Uterus (tissue), 3 donors: ENCODE measurements at regions not wholly inside any gene's neighbourhood (a gene's known extent, or its start where the extent isn't known, plus 50 kb on each side); places are given as distances from the start of the nearest gene placed in this dataset.

Source experiments
- DNase-seq, 2 donors: peaks; one replicate each; pipeline ENCODE4 v3.0.0-alpha.2; 2019 to 2020
- H3K27ac ChIP-seq, 2 donors: fragments of 200-600 bp; sonication (generic); 1 replicate in 1 of 2; 2 replicates in 1 of 2; pipeline ENCODE4 v1.5.1; 2016 to 2018
- H3K27me3 ChIP-seq, 2 donors: fragments of 200-600 bp; sonication (generic); one replicate each; pipeline ENCODE4 v1.5.1; 2018 to 2019; ENCODE audit warnings: control low read depth in 1 of 2
- H3K36me3 ChIP-seq, 2 donors: fragments of 200-600 bp; sonication (generic); one replicate each; pipeline ENCODE4 v1.5.1; 2019; ENCODE audit warnings: control low read depth in 1 of 2
- H3K4me1 ChIP-seq, 2 donors: fragments of 200-600 bp; sonication (generic); one replicate each; pipeline ENCODE4 v1.5.1; 2018 to 2019; ENCODE audit warnings: control low read depth in 1 of 2
- H3K4me3 ChIP-seq, 2 donors: fragments of 200-600 bp; sonication (generic); 1 replicate in 1 of 2; 2 replicates in 1 of 2; pipeline ENCODE4 v1.5.1; 2018 to 2019; ENCODE audit warnings: mild to moderate bottlenecking in 1 of 2
- H3K9me3 ChIP-seq, 2 donors: fragments of 200-600 bp; sonication (generic); one replicate each; pipeline ENCODE4 v1.5.1; 2019; ENCODE audit warnings: control low read depth in 1 of 2
- POLR2A ChIP-seq, 2 donors: fragments of 450-650 bp; IDR thresholded peaks; one replicate each; pipeline ENCODE4 v1.6.1; 2016; ENCODE audit warnings: antibody characterized with exemption in 2 of 2, mild to moderate bottlenecking in 1 of 2, moderate library complexity in 1 of 2
- intact Hi-C: fragments of 100-400 bp; cut with DNase I; formaldehyde crosslinking; loops from one replicate; pipeline ENCODE4 v1.15.1; 2023; ENCODE audit warnings: low total_unique reads
- TF ChIP-seq, protein P1 (sequence below), 4 experiments: fragments of 200-600 bp in 2 of 4; fragments of 450-650 bp in 2 of 4; sonication (generic) in 2 of 4; IDR thresholded peaks; one replicate each; pipeline ENCODE4 v1.5.1; 2016 to 2019; ENCODE audit warnings: antibody characterized with exemption in 4 of 4, mild to moderate bottlenecking in 2 of 4, moderate library complexity in 1 of 4
- donor health status: DM: yes; HTN: yes; CAD: no.

DNA sequence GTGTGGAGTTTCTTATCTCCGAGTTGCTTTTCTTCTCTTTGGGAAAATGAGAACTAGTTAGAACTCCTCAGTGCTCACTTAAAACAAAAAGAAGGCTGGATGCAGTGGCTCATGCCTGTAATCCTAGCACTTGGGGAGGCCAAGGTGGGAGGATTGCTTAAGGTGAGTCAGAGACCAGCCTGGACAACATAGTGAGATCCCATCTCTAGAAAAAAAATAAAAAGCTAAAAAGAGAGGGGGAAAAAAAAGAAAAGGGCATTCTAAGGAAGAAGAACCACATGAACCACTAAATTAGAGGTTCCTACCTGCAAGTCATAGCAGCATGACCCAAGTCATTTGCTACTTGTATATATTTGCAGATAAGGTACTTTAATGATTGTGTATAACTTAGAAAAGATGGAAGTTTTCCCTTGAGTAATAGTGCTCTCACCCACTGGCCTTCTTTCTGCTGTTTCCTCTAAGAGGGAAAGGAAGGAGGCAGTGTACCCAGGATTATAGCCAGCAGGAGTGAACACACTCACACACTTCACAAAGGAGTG, 87.8 kb downstream of the CCDC71L start:
- H3K9me3 ChIP-seq, result no peaks in the 10 kb centered on the region
- TF ChIP-seq POLR2A (IDR thresholded peaks at IDR 0.05), result no peak
- TF ChIP-seq, protein P1, sequence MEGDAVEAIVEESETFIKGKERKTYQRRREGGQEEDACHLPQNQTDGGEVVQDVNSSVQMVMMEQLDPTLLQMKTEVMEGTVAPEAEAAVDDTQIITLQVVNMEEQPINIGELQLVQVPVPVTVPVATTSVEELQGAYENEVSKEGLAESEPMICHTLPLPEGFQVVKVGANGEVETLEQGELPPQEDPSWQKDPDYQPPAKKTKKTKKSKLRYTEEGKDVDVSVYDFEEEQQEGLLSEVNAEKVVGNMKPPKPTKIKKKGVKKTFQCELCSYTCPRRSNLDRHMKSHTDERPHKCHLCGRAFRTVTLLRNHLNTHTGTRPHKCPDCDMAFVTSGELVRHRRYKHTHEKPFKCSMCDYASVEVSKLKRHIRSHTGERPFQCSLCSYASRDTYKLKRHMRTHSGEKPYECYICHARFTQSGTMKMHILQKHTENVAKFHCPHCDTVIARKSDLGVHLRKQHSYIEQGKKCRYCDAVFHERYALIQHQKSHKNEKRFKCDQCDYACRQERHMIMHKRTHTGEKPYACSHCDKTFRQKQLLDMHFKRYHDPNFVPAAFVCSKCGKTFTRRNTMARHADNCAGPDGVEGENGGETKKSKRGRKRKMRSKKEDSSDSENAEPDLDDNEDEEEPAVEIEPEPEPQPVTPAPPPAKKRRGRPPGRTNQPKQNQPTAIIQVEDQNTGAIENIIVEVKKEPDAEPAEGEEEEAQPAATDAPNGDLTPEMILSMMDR (IDR thresholded peaks at IDR 0.05), result no peak

DNA sequence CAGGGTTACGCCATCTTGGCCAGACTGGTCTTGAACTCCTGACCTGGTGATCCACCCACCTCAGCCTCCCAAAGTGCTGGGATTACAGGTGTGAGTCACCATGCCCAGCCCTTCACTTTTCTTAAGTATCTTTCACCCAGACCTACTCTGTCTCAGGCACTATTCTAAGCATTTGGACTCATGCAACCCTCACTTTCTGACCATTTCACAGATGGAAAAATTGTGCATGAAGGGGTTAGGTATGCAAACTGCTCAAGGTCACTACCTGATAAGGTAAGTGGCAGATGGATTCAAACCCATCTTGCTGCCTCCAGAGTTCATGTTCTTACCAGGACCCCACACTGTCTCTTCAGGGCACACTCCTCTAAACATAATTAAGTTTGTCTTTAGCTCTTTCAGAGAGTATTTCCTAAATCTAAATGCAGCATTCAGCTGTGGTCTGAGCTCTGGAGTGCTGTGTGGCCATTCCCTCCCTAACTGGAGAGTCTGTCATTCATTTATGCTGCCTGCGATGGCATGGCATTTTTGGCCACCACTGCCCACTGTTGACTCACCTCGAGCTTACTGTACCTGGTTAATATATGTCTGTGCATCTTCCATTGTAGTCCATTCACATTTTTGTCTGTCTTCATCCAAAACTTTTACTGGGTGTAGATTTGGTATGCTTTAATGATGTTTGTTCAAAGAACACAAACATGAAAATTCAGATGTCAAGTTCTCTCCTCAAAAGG, 88.4 kb downstream of the CCDC71L start:
- no peak for DNase-seq
- Histone ChIP-seq H3K4me3 (no peak overlapping the region), H3K27ac (no peak overlapping the region), H3K9me3 (no peaks in the 10 kb centered on the region), H3K4me1 (no peaks in the 10 kb centered on the region), H3K27me3 (no peaks in the 10 kb centered on the region), H3K36me3 (no peaks in the 10 kb centered on the region)
- intact Hi-C loops, result no loop called here
- TF ChIP-seq, protein P1 (IDR thresholded peaks at IDR 0.05), result no peak
- no peak for TF ChIP-seq POLR2A (IDR thresholded peaks at IDR 0.05)

More for the DNA sequence above, 87.8 kb downstream of the CCDC71L start:
- Histone ChIP-seq H3K36me3 (no peaks in the 10 kb centered on the region), H3K27me3 (no peaks in the 10 kb centered on the region), H3K27ac (no peak overlapping the region), H3K4me3 (no peak overlapping the region), H3K4me1 (no peaks in the 10 kb centered on the region)
- no peak for DNase-seq
- intact Hi-C loops, result no loop called here

DNA sequence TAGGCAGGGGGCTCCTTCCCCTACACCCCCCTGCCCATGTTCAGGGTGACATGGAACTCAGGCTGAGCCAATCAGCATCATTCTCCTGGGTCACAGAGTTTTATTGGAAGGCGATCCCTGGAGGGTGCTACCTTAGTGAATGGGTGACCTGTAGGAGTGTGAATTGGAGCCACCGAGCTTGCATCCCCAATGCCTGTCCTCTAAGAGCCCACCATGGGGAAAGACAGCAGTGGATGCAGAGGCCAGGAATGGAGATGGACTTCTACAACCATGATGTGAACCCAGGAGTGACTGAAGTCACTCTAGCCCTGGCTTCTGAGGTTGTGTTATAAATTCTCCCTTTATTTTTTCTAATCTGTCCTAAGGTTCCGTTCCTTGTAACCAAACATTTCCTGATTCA, 89.4 kb downstream of the CCDC71L start:
- Histone ChIP-seq H3K27ac (no peak overlapping the region), H3K4me1 (no peaks in the 10 kb centered on the region), H3K4me3 (no peak overlapping the region), H3K36me3 (no peaks in the 10 kb centered on the region), H3K9me3 (no peaks in the 10 kb centered on the region), H3K27me3 (no peaks in the 10 kb centered on the region)
- TF ChIP-seq, protein P1 (IDR thresholded peaks at IDR 0.05), result no peak
- intact Hi-C loops, result no loop called here
- no peak for DNase-seq

DNA sequence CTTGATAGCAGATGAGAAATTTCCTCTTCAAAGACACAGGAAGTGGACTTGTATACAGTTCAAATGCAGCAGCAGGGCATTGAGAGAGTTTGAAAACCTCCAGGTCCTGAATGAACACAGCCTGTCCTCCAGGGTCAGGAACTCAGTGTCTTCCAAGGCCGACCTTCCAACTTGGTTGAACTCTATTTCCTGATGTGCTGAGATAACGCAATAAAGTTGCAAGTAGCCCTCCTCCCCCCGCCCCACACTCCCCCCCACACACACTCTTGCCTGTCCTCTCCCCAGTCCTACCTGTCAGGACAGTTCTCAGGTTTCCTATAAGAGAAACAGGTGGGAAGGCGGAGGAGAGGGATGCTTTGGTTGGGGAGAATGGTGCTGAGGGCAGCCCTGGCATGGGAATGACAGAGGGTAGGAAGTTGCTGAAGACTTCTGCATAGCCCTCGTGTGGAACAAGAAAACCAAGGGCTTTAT, 90.0 kb downstream of the CCDC71L start:
- DNase-seq, result no peak
- intact Hi-C loops, result no loop called here

DNA sequence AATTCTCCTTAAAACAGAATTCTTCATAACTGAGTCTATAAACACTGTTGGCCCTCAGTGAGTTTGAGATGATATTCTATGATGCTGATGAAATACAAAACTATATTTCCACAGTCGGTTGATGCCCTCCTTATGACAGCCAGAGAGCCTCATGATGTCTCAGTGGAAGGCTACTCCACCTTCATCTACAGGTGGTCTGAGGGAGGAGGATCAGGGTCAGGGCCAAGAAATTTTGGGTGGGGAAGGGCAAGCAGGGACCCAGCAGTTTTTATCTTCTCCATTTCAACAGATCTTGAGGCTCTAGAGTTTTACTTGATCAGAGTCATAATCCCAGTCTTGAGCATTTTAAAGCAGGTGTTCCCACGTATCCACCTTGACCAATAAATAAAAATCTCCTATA, 90.8 kb downstream of the CCDC71L start:
- DNase-seq, result no peak
- Histone ChIP-seq H3K9me3 (no peaks in the 10 kb centered on the region), H3K27me3 (no peaks in the 10 kb centered on the region), H3K4me1 (no peaks in the 10 kb centered on the region), H3K4me3 (no peak overlapping the region), H3K27ac (no peak overlapping the region), H3K36me3 (no peaks in the 10 kb centered on the region)
- no peak for TF ChIP-seq POLR2A (IDR thresholded peaks at IDR 0.05)
- TF ChIP-seq, protein P1 (IDR thresholded peaks at IDR 0.05), result no peak
- intact Hi-C loops, result no loop called here

More for the DNA sequence above, 90.0 kb downstream of the CCDC71L start:
- no peak for TF ChIP-seq POLR2A (IDR thresholded peaks at IDR 0.05)
- TF ChIP-seq, protein P1 (IDR thresholded peaks at IDR 0.05), result no peak
- Histone ChIP-seq H3K4me3 (no peak overlapping the region), H3K27ac (no peak overlapping the region), H3K36me3 (no peaks in the 10 kb centered on the region), H3K4me1 (no peaks in the 10 kb centered on the region), H3K9me3 (no peaks in the 10 kb centered on the region), H3K27me3 (no peaks in the 10 kb centered on the region)
